ENCODE measurements at regions not wholly inside any gene's neighbourhood (a gene's known extent, or its start where the extent isn't known, plus 50 kb on each side); places are given as distances from the start of the nearest gene placed in this dataset.

DNA sequence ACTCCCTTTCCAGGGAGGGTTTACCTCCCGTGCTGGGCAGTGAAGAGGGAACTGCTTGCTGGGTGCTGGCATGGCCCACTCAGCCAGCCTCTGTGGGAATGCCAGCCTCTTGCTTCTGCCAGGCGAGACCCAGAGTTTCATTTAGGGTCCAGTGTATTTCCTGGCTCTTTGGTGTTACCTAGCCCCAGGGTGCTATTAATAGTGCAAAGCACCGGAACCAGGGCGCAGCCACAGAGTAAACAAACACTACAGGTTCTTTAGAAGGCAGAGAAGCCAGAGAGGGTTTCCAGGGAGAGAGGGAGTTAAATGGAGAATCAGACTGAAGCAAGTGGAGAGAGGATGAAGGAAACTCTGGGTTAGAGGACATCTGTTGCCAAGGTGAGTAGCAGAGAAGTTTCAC, 74.9 kb upstream of the SPATA13 start:
- no peak for DNase-seq

DNA sequence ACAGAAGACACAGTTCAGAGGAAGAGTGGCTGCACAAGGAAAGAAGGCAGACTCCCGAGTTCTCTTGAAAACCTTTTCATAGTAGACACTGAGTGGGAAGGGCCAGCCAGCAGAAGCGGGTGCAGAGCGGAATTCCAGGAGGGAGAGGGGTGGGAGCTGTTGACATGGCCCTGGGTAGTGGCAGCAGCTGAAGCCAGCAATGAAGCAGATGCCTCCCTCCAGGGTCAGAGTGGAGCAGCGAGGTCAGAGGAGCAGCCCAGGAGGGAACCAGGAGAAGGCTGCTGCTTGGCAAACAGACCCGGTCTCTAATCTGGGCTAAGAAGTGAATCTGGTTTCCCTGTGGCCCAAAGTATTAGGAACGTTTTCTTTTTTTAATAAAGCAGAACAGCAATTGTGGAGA, 73.9 kb upstream of the SPATA13 start:
- no peak for DNase-seq

DNA sequence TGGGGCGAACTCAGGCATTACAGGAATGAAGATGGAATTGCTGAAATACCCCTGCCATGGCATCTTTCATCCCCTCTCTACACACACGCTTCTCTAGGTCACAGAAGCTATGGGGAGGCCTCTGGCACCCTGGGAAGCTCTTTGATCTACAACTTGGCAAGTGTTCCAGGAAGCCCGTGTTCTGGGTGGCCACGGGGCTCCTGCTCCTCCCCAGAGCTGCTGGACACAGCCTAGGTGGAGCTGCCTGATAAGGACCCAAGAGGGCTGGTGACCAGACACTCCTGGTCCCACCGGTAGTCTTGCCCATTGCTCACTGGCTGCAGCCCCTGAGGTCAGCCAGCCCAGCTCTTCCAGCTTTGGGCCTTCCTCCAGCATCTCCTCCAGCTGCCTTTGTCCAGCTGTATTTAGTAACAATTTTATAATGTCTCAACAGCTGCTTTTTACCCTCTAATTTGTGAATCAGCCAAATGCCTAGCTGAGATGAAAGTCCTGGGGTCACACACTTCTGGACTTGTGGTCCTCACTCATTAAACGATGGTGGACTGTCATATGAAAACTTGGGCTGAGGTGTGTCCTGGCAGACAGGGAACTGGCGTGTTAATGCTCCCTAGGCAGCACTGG, 72.8 kb upstream of the SPATA13 start:
- DNase-seq, result no peak

DNA sequence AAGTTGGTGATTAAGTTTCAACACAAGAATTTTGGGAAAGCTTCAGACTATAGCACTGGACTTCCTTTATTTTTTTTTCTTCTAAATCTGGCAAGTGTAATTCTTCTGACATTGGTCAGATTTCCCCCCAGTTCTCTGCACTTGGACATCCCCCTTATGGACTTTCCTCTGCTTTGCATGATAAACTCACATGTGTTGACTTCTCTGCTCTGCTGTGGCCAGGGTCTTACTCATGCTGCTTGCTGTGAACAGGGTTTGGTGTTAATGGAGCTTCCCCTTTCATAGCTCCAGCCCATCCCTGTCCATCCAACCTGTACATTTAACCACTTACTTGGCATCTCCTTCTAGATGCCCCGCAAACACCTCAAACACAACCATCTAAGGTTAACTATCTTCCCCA, 70.5 kb upstream of the SPATA13 start:
- no peak for DNase-seq

DNA sequence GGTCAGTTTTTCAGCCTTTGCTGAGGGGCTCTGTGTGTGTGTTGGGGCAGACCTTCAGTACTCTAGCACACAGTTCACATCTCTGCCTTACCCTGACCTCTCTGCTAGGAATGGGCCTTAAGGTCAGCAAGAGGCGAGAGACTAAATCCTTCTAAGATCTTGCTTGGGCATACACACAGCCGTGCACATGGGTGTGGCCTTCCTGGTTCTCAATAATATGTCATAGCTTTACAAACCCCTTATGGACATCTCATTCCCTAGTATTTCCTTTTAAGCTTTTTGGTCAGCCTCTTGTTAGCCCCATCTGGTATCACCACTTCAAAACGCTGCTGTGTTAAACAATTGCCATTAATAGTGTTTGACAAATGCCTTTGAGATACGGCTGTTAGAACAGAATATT, 69.4 kb upstream of the SPATA13 start:
- no peak for DNase-seq

DNA sequence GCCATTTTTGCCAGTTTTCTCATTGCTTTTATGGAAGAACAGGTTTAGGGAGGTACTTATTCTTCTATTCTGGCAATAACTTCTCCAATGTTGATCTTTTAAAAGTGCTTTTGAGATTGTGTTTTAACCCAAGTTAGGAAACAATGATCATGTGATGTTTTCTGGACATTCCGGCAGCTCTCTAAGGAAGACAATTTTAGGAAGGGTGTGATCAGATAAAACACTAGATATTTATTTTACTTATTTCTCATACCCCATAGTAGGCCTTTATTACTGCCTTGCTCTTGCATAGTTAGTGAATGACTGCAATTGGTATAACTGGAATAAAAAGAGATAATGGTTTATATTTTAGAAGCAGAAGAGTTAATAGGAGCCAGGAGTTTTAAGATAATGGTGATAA, 68.4 kb upstream of the SPATA13 start:
- DNase-seq, result no peak

DNA sequence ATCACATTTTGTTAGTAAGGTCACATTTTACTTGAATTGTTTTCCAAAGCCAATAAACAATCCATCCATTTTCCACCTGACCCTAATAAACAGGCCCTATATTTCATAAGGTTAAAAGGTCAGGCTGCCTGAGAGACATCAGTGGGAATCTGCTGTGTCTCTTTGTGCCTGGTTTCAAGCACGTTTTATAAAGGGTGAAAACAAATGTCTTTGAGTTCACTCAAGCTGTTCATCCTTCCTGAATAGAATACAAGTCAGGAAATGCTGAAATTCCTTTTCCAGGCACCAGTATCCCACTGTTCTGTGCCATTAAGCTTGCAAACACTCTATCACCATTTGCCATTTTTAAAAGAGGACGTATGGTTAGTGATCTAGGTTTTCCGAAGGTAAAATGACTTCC, 67.5 kb upstream of the SPATA13 start:
- no peak for DNase-seq

DNA sequence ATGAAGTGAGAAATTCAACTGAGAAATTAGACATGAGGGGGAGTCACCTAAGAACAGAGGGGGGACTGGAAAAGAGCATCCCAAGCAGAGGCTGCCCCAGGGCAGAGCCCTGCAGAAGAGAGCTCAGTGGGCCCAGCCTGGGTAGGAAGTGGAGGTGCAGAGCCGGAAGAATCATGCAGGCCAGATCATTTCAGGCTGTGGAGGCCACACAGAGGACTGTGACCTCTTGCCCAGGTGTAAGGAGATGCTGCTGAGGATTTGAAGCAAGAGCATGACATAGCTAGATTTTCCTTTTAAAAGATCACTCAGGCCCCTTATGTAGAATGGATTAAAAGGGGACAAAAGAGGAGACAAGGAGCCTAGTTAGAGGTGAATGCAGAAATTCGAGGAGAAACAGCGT, 63.9 kb upstream of the SPATA13 start:
- no peak for DNase-seq

DNA sequence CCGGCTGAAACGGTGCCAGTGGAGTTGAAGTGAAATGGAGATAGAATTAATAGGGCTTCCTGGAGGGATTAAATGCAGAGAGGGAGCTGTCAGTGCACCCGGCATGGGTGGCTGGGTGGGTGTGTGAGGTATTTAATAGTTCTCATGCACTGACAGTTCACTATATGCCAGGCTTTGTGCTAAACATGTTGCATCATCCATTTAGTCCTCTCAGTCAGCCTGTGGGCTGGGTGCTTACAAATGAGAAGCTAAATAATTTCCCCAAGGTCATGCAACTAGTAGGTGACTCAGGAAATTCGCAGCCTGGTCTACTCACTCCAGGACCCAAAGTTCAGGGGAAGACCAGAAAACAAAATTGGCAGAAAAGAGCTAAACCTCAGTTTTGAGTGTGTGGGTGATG, 63.5 kb upstream of the SPATA13 start:
- DNase-seq, result no peak

DNA sequence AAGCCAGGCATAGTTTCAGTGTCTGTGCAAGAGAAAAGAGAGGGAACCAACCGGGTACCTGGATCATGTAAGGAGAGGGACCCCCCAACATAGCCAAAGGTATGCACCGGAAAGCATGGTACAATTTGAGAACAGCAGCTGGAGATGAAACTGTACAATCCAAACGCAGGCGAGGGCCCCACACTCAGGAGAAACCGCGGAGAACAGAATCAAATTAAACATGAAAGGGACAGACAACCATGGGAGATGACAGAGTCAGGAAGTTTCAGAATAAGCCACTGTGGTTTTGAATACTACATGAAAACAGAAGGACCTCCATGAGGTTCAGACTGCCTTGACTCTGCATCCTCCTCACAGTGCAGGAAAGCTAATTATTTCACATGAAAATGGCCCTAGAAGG, 62.9 kb upstream of the SPATA13 start:
- DNase-seq, result no peak

DNA sequence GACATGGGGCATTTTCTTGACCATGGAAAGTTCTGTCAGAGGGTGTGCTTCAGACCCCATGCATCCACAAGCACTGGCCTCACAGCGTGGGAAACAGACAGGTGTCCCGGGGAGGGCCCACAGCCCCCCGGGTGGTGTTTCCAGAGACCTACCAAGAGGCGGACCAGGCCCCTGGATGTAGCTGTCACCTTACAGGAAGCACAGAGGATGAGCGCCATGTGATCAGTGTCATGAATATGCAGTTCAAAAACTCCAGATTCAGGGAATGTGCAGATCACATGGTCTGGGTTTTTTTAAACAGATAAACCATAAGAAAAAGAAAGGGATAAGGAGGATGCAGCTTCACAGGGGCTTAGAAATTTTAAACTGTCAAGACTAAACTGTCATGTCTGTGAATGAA, 61.0 kb upstream of the SPATA13 start:
- no peak for DNase-seq

DNA sequence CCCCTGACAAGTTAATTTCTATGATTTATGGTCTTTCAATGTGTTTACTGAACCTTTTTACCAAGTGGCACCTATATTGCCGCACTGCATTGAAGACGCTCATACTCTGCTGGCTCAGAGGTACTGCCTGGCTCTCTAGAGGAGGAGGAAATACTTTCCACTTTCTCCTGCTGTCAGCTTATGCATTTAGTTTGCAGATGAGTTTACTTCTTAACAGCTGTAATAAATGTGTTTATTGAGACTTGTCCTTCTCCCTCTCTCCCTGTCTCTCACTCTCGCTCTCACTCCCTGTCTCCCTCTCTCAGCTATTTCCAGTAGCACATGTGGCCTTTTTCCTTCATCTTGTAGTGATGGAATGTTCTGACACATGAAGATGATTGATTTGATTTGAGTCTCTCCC, 60.3 kb upstream of the SPATA13 start:
- DNase-seq, result no peak

DNA sequence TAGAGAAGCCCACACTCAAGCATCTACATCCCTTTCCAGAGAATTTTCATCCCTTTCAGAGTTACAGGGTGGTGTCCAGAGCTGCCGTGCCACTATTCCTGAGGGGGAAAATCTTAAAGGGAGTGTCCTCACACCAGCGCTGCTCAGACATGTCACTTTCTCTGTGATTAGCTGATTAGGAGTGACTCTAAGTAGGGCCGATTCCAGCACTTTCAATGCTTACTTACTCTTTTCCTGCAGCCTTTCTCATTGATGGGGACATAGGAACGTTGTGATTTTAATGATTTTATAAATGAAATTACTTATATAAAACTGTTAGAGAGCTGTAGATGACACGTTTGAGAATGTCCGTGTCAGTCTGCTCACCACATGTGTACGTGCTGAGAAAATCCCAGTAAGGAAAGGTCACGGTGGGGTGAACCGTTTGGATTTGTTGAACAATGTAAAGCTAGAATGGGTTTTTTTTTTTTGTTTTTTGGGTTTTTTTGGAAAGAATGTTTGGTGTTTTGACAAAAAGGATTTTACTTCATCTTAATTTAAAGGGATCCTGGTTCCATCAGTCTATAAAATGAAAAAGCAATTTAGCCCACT, 56.6 kb upstream of the SPATA13 start:
- no peak for DNase-seq

DNA sequence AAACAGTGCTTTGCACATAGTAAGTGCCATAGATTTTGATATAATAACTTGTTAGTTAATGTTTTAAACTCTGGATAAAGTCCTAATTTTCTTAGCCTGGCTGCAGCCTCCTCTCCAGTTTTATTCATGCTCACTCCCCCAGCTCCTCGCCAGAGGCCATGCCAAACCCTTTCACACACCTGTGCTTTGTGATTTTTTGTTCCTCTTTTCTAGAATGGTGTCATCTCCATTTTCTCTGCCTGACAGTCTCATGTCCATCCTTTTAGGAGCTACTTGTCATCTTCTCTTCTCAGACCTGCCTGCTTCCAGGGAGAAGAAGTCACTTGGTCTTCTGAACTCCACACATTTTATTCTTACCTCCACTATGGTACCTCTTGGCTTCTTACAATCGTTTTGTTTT, 55.8 kb upstream of the SPATA13 start:
- DNase-seq, result no peak

DNA sequence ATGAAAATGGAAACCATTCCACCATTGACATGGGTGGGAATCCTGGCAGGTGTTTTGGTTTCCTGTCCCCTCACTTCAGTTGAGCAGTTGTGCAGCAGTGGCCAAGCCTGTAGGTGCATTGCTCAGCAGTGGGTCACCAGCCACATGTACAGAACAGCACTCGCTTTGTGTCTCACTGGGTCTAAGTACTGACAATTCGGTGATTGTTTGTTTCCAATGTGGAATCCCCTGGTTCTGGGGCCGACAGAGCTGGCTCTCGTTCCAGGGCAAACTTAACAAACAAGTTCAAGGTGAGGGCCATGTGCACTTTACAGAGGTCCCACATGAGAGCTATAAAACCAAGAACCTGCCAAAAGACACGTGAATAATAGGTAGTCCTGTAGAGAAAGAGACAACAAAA, 54.1 kb upstream of the SPATA13 start:
- no peak for DNase-seq

DNA sequence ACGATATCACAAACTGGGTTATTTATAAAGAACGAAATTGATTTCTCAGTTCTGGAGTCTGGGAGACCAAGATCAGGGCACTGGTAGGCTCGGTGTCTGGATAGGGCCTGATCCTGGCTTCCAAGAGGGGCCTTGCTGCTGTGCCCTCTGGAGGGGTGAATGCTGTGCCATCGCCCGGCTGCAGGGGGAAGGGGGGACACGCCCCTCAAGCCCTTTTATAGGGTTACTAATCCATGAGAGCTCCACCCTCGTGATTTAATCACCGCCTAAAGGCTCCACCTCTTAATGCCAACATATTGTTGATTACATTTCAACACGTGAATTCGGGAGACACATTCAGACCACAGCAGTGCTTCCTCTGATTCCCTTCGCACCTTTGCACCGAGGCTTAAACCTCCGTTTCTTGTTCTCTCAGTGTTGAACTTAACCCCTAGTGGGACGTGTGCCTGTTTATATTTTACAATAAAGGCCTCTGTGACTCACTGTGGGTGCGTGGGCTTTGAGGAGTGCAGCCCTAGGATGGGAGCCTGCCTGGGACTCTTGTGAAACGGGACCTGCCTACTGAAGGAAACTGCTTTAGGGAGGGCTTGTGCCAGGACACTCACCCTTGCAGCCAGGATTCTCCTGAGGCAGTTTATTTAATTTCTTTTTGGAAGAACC, 52.4 kb upstream of the SPATA13 start:
- DNase-seq, result no peak

DNA sequence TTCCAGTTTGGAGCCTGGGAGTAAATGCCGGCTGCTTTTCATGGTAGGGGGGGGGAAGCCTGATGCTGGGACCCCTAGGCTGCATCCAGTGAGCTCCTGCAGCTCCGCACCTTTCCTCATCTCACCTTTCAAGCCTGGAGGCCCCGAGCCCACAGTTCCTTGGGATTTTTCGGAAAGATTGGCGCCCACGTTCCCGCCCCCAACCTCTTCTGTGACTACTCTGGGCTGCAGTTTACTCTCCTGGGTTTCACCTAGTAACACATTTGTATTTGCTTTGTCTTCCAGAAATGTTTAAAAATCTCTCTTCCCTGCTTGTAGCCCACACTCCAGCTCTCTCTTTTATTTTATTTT, 51.9 kb upstream of the SPATA13 start:
- DNase-seq, result no peak

DNA sequence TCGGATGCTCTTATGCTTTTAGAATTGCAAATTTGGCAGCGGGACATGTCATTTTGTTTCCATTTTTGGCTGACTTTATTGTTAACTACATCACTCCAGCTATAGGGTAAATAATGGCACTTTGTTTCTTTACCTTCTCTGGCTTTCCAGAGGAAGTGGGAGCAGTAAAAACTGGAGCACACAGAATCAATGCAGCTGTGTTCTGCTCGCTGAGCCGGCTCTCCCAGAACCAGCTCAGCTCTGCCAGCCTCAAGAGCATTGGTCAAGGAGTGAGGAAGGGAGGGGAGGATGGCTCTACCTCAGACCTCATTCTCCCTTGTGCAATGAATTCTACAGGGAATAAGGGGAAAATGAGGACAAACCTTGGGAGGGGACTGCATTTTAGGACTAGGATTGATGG, 50.5 kb upstream of the SPATA13 start:
- no peak for DNase-seq

All from cerebellar nuclear complex (tissue), 1 donor.